NCI-H2029 treated with DMSO at 0.1 percent for 48 hours (cell line): ENCODE measurements at regions not wholly inside any gene's neighbourhood (a gene's known extent, or its start where the extent isn't known, plus 50 kb on each side); places are given as distances from the start of the nearest gene placed in this dataset.

Experiments
- DNase-seq: peaks from one replicate; lab custom pipeline; 2025; lab: John Stamatoyannopoulos, UW

DNA sequence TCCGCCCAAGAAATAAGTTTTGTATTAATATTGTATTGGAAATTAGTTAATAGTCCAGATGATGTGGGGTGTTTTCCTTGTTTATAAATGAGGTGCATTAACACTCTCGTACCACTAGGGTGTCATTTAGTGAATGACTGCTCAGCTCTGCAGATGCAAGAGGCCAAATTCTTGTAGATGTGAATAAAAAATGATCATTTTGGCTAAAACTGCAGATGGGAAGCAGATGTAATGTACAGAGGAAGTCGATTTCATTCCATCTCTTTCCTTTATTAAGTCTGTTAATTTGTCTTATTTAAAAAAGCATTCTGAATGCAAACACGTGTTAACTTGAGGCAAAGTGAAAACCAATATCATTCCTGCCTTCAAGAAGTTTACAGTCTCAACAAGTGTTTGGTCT is 108.1 kb downstream of the DHX15 start:
- DNase-seq: no peak

DNA sequence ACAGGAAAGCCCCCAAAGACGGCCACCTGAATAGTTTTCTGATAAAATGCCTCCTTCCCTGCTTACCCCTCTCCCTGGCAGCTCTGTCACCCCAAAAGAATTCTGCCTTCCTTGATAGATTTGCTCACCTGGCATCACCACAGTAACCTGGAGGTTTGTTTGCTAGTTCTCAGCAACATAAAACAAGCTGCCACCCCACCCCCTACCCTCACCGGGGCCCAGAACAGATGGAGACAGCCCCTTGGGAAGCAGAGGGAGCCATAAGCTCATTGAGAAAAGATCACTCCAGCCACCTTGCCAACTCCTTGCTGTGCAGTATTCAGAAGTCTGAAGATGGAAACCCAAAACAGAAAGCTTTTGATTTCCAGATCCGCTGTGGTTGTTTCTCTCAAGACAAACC is 108.6 kb downstream of the DHX15 start:
- DNase-seq: no peak

DNA sequence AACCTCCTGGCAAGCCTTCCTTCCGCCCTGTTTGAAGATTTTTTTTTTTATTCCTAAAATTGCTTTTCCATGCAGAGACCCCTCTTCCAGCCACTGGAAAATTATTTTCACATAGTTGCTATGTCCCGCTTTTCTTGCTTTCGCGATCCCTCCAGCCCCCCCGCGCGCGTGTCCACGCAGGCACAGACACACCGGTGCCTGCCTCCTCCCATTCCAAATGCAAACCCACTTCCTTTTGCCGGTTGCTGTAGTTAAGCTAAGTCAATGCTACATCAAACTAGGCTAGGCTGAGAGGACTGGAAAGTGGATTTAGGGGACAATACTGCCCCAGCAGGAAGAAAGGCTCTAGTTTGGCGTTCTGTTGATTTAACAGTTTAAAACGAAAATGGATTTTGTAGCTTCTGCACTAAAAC is 111.0 kb downstream of the DHX15 start:
- no peak for DNase-seq

DNA sequence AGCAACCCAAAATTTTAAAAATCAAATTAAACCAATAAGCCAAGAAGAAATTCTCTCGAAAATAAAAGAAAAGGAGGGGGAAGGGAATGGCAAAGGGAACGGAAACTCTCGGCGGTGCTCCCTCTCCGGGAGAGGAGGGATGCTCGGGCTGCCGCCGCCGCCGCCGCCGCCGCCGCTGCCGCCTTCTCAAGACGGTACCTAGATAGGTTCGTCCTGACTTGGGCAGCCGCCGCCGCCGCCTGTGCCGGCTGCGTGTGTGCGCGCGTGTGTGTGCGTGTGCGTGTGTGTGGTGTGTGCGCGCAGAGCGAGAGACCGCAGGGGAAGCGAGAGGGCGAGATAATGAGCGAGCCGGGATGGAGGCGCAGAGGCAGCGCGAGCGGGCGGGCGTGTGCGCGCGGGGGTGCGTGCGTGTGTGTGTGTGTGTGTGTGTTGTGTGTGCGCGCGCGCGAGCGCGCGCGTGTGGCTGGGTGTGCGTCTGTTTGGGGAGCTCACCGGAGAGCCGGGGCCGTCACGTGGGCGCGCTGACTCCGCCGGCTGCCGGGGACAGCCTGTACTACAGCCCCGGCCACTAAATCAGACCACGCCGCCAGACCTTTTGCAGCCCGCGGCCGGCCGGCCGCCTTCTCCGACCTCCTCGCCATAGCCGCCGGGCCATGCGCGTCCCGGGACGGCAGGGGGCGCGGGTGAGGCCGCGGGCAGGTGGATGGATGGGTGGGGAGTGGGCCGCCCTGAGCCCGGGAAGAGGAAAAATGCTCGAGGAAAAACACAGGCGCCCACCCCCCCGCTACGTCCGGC is 111.6 kb downstream of the DHX15 start:
- DNase-seq: no peak

DNA sequence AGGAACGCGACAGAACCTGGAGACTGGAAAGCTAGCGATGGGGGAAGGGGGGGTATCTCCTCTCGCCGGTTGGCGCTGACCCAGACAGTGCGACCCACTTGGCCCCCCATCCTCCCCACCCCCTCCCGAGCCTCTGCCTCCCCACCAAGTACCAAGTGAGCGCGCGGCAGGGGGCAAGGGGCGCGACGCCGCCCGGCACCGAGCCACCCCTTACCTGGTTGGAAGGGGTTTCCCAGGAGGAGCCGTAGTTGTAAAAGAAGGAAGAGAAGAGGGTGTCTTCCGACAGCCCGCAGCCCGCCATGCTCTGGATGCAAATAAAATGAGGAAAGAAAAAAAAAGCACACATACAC is 112.2 kb downstream of the DHX15 start:
- DNase-seq: no peak

DNA sequence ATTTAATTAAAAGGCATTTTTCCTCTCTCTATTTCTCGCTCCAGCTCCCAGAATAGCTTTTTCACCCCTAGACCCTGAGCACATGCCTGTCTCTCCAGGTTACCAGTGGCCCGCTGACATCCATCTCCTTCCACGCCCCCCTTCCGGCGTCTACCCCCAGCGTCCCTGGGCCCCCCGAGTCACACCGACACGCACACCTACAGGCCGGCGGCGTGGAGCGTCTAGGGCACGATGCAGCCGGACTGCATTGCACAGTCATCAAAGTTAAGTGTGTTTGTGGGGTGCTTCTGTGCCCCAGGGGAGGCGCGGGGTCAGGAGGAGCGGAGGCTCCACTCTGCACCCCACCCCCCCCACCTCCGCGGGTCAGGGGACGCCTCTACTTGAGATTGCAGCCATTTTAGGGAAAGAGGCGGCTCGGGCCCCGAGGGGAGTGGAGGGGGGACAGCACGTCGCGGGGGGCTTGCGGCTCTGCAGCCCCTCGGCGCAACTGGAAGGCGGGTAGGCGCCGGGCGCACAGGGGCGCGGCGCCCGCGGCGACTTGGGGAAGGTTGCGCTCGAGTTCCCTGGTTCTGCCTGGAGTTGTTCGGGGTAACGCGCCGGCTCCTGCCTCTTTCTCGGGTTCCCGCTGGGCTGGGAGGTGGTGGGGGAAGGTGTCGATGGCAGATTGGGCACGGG is 112.7 kb downstream of the DHX15 start:
- DNase-seq: no peak

DNA sequence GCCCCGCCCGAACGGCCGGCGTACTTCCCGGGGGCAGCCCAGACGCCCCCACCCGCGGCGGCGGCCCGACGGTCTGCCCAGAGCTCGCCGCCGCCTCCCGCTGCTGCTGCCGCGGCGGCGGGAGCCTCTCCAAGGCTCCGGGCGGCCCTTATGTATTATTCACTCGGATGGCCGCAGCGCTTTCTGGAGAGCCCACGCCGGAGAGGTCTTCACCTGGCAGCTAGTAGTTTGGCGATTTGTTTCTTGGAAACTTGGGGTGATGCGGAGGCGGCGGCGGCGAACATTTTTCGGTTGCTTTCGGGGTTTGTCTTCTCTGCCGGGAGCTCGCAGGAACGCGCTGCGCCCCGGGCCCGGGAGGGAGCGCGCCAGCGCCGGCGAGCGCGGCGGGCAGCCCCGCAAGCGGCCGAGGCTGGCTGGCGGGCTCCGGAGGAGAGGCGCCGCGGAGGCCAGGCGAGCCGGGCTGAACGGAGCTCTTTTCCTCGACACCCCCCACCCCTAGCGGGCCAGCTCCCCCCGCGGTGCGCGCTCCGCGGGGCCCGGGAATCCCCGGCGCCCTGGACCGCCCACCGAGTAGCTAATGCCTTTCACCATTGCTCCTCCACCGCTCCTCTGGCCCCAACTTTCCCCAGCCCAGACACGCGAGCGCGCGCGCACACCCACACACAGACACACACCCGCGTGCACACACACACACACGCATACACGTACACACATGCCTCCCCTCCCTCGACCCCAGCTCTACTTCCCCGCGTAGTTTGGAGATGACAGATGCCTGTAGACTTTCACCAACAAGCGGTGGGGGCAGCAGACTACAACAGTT is 113.5 kb downstream of the DHX15 start:
- no peak for DNase-seq

DNA sequence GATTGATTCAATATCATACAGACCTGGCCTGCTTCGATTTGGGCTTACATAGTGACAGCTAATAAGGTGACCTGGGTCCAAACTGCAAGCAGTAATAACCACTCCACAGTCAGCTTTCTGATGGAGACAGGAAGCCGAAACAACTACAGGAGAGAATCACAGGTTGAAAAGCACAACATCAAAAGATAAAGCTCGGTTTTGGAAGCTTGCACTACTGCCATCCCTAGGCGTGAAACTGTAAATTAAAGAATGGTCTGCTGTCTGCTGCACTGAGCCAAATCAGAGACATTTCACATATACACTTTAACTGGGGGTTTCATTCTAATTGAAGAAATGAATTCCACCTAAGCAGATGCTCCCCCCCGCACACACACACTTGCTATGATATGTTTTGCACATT is 116.3 kb downstream of the DHX15 start:
- DNase-seq: no peak

DNA sequence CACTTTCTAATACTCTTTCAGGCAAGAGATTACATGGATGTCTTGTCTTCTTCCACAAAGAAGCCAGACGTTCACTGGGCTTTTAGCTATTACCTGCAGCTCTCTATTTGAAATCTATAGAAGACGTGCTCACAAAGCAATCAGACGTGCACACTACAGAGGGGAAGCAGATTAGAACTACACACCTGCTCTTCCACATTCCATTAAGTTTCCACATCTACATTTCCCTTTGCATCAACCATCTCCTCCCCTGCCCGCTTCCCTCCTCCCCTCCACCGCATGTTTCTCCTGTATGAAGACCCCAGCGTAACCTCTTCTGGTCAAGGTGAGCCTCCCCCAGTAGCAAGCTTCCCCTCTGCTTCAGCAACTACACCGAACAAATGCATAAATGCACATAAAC is 119.8 kb downstream of the DHX15 start:
- no peak for DNase-seq

DNA sequence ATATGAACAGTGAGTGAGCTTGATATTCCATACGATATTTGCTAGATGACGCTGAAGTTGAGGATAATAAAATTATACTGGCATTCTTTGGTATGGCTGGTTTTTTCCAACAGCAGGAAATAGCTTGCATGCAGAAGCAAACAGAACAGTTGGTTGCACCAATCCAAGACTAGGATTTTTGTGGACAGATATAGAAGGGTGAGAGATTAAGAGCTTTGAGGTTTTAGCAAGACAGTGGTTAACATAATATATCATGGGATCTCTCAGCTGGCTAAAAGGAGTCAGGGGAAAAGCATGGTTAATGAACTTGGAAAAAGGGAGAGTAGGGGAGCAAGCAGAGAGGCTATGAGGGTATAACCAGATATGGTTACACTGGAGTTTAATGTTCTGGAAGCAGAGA is 127.9 kb downstream of the DHX15 start:
- DNase-seq: no peak

DNA sequence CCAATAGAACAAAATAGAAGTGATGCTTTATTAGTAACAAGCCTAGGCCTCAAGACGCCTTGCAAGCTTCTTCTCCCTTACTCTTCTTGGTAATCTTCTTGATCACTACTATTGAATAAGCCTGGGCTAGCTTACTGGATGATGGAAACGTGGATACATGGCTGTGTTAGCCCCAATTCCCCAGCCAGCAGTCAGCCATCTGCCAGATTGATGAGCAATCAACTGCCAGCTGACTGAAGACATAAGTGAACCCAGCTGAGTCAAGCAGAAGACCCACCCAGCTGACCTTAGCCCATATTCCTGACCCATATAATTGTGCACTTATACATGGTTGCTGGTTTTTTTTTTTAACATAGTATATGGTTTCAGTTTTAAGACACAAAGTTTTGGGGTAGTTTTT is 130.4 kb downstream of the DHX15 start:
- no peak for DNase-seq

DNA sequence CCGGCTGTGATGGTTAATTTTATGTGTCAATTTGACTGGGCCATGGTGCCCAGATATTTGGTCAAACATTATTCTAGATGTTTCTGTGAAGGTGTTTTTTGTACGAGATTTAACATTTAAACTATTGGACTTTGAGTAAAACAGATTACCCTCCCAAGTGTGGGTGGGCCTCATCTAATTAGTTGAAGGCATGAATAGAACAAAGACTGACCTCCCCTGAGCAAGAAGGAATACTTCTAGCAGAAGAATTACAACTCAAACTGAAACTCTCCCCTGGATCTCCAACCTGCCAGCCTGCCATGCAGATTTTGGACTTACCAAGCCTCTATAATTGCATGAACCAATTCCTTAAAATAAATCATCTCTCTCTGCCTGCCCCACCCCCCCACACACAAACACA is 132.5 kb downstream of the DHX15 start:
- DNase-seq: no peak

DNA sequence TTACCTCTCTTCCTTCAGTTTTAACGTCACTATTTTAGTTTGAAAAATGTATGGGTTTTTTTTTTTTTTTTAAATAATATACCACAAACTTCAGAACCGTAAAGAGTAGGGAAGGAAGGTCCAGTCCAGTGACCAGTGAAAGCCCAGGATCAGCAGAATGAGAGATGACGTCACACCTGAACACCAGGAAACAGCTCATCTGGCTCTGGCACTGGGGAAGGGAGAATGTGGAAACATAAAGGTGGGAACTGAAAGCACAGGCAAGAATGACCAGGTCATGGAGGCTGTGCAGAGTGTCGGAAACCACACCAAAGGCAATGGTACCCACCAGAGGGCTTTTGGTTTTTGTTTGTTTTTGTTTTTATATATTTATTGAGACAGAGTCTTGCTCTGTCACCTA is 141.2 kb downstream of the DHX15 start:
- DNase-seq: no peak

DNA sequence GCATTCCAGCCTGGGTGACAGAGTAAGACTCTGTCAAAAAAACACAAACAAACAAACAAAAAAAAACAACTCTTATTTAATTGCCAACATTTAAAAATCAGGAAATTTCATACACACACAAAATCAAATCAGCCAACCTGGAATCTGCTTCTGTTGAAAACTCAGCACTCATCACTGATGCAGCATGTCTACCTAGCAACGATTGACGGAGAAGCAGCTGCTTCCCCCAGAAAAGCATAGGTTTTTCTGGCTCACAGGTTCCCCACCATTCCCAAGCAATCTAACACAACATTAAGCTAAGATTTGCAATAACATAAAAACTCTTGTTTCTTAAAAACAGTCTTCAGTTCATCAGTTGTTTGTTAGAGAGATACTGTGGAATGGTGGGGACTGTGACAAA is 143.6 kb downstream of the DHX15 start:
- DNase-seq: no peak

DNA sequence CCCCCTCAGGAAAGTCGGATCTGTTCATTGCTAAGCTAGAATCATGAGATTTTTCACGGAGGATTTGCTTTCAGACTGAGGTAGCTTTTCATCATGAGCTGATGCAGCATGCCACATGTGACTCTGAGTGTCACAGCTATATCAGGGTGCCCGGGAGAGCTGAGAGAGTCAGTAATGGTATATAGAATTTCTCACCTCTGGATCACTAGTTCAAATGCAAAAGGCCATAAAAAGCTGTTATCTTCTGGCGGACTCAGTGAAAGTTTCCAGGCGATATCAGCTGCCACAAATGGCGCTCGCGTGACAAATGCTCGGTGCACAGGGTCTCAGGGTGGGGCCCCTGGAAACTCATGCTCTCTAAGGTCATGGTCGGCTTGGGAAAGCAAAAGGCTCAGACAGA is 150.1 kb downstream of the DHX15 start:
- DNase-seq: no peak

DNA sequence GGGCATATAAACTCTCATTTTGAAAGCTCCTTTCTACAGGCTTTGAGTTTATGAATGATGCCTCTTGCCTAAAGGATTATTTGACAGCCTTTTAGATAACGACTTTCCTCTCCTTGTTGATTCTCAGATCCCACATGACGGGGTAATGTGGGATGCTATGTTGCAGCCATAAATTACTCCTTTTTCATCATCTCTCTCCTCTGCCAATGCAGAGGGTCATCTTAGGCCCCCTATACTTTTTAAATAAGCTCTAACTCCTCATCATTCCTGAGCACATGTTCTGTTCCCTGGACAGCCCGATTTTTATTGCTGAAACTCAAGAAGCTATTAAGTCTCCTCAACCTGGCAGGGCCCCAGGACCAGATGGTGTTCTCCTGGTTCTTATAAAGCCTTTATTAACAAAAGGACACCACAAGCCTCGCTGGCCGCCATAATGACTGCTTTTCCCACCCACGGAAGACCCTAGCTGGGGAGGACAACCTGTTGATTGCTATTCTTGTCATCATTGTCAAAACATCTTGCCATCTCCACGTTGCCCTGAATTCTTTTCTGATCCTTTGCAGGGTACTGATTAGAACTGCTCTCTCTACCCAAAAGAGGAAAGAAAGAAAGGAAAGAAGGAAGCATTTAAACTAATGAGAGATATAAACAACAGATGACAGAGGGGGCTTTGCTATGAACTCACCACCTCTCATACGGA is 150.7 kb downstream of the DHX15 start:
- DNase-seq: no peak

DNA sequence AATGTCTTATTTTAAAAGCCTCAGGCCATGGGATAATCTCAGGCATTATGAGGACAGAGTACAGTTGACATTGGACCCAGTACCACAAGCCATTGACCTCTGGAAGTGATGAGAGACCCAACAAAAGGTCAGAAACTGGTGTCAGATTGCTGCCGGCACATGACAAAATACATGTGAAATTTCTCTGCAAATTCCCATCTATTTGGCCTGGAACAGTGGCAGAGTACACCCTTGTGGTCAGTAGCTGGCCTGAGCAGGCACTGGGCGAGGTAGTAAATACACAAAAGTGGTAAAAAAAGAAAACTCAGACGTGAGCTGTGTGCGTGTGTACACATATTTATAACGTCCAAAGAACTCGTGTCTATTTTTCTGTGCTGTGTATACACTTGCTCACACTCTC is 155.5 kb downstream of the DHX15 start:
- DNase-seq: no peak

DNA sequence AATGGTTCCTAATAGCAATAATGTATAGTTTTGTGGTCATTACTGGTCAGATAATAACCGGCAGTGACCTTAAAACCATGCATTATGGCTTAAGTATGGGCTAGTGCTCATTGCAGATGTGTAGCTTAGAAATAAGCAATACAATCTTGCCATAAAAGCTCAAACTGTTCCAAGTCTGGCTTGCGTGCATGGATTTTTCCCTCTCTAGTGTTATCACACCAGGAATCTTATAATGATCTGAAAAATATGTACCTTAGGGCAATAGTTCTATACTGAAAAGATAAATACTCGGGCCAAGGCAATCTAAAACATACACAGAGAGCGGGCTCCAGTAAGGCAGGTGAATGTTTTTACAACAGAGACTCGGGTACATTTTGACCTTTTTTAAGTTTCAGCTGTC is 157.8 kb downstream of the DHX15 start:
- no peak for DNase-seq

DNA sequence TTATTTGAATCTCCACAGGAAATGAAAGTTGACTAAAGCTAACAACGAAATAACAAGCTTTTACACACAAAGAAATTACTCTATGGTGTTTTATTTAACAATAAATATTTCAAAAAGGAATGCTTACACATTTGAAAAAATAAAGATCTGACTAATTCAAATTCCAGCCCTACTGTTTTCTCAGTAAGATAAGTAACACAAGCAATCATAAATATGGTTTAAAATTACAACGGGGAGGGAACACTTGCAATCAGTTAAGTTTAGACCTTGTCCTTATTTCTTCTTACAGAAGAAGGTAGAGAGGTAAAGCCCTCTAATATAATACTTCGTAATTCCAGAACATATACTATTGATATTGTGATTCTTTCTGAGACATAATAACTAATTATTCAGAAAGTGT is 158.5 kb downstream of the DHX15 start:
- no peak for DNase-seq

DNA sequence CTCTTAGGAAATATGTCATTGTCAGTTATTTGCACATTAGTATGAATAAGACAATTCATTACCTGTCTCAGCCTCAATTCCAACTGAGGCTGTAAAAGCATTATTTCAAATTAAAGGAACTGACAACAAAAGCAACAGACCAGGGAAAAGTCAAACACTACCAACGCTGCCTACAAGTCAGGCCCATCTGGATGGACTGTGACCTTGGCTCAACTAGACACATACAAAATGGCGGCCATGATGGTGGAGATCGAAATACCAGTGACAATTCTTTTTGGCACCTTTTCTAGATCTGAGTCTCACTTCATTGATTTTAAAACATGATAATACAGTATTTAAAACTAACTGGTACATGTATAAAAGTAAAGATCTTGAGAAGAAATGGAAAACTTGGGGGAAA is 160.7 kb downstream of the DHX15 start:
- DNase-seq: no peak

DNA sequence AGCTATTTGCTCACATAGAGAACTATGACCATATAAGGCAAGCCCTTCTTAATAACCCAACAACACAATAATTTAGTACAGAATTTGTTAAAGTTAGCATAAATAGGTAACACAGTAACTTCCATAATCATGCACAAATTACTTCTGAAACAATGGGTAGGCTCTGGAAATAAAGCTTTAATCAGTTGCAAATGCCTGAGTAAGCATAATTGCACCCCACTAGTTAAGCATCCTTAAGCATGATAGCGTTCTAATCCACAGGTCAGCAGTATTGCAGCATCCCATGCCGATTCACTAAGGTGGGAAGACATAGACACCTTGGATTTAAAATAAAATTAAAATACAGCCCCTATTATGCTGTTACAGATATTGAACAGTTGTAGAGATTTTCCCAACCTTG is 161.7 kb downstream of the DHX15 start:
- no peak for DNase-seq

DNA sequence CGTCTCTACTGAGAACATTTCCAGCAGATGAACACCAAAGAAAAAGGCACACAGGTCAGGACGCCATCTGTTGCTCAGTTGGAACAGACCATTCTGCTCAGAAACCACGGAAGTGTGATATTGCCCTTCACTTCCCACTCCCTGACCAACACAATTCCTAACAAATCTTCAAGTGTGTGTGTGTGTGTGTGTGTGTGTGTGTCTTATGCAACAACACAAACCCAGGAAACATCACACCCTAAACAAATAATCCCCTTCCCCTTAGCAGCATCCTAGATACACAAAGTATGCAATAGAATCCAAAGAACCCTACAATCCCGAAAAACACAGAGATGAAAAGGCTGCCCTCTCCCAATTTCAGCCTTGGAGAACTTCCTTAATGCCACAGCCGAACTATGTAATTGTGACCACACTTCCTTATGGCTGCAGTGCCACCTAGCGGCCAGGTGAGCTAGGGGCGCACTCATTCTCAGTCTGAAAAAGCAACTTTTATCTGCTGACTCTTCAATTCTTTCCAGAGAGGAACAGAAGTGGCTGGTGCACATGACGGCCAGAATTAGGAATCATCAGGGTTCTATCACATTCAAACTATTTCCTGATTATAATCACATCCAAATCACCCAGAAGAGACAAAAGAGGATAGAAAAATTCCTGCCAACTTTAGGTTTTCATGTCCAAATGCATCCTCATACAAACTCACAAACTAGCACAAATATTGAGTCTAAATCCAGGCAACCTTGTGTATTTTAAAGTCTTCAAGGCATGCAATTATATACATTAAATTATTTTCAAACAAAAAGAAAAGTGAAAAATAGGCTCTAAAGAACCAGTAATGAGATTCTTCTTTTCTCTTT is 164.9 kb downstream of the DHX15 start:
- peak; percentile 80 for DNase-seq
